GM12875 (cell line): ENCODE measurements at regions not wholly inside any gene's neighbourhood (a gene's known extent, or its start where the extent isn't known, plus 50 kb on each side); places are given as distances from the start of the nearest gene placed in this dataset.

Source experiments
- H3K4me3 ChIP-seq: one replicate; pipeline ENCODE4 v1.5.1; 2011; ENCODE audit warnings: low read depth, low read length, control low read depth
- CTCF ChIP-seq: IDR thresholded peaks from 2 replicates; pipeline ENCODE4 v1.5.1; 2011; ENCODE audit warnings: low read depth, mild to moderate bottlenecking, control low read depth, inconsistent platforms, low read length, moderate library complexity, borderline replicate concordance; ENCODE audit not compliant: insufficient read depth

- H3K4me3 ChIP-seq: no peak overlapping the region
- TF ChIP-seq CTCF: no peak
Measured at GRCh38 chr16:52257534-52257933, 289.4 kb downstream of the TOX3 start.

- TF ChIP-seq CTCF: no peak
- no peak overlapping the region for H3K4me3 ChIP-seq
Measured at GRCh38 chr16:52256310-52257078, 290.4 kb downstream of the TOX3 start.

GRCh38 chr16:52254746-52255145 is 292.2 kb downstream of the TOX3 start:
- no peak overlapping the region for H3K4me3 ChIP-seq
- TF ChIP-seq CTCF: no peak

GRCh38 chr16:52252680-52253079 is 294.3 kb downstream of the TOX3 start:
- no peak for TF ChIP-seq CTCF
- H3K4me3 ChIP-seq: no peak overlapping the region

GRCh38 chr16:52251495-52251894 is 295.4 kb downstream of the TOX3 start:
- no peak for TF ChIP-seq CTCF
- H3K4me3 ChIP-seq: no peak overlapping the region

GRCh38 chr16:52247737-52248136 is 299.2 kb downstream of the TOX3 start:
- no peak for TF ChIP-seq CTCF
- no peak overlapping the region for H3K4me3 ChIP-seq

- no peak for TF ChIP-seq CTCF
- H3K4me3 ChIP-seq: no peak overlapping the region
Measured at GRCh38 chr16:52238710-52239109, 308.2 kb downstream of the TOX3 start.
